Liver (tissue), 8 donors: ENCODE measurements at regions not wholly inside any gene's neighbourhood (a gene's known extent, or its start where the extent isn't known, plus 50 kb on each side); places are given as distances from the start of the nearest gene placed in this dataset.
"Not testable (repeated sequence)": the region's sequence is repeated elsewhere in the genome, so short reads cannot be mapped to it uniquely, and the experiment has no call there.

ENCODE experiments used
- DNase-seq: peaks from one replicate; pipeline ENCODE4 v3.0.0-alpha.2; 2017; ENCODE audit warnings: low spot score
- H3K27ac ChIP-seq, 2 donors: one replicate each; pipeline ENCODE4 v1.7.0; 2013; ENCODE audit warnings: inconsistent platforms in 2 of 2, low read length in 2 of 2, control low read depth in 1 of 2, low read depth in 1 of 2, mild to moderate bottlenecking in 1 of 2
- H3K27me3 ChIP-seq, 4 donors: one replicate each; pipeline versions ENCODE4 v1.6.1 to v1.7.0; 2013; ENCODE audit warnings: low read length in 3 of 4, inconsistent platforms in 1 of 4, mild to moderate bottlenecking in 1 of 4, moderate library complexity in 1 of 4; ENCODE audit not compliant: control insufficient read depth in 4 of 4, insufficient read depth in 4 of 4
- H3K36me3 ChIP-seq, 4 donors: one replicate each; pipeline versions ENCODE4 v1.6.1 to v1.7.0; 2013; ENCODE audit warnings: low read length in 3 of 4, mild to moderate bottlenecking in 3 of 4, low read depth in 1 of 4, moderate library complexity in 1 of 4; ENCODE audit not compliant: control insufficient read depth in 4 of 4, insufficient read depth in 3 of 4
- H3K4me1 ChIP-seq, 4 donors: one replicate each; pipeline versions ENCODE4 v1.6.1 to v1.7.0; 2013; ENCODE audit warnings: low read length in 3 of 4, mild to moderate bottlenecking in 3 of 4, moderate library complexity in 1 of 4; ENCODE audit not compliant: control insufficient read depth in 4 of 4, insufficient read depth in 4 of 4
- H3K4me3 ChIP-seq, 3 donors: one replicate each; pipeline versions ENCODE4 v1.6.1 to v1.7.0; 2013; ENCODE audit warnings: low read length in 3 of 3, control low read depth in 1 of 3, low read depth in 1 of 3, mild to moderate bottlenecking in 1 of 3
- H3K9ac ChIP-seq, 2 donors: one replicate each; pipeline ENCODE4 v1.7.0; 2013; ENCODE audit warnings: low read length in 2 of 2, mild to moderate bottlenecking in 2 of 2, moderate library complexity in 2 of 2, control low read depth in 1 of 2, low read depth in 1 of 2
- H3K9me3 ChIP-seq, 4 donors: one replicate each; pipeline versions ENCODE4 v1.6.1 to v1.7.0; 2013; ENCODE audit warnings: low read length in 3 of 4; ENCODE audit not compliant: control insufficient read depth in 4 of 4
- ATF3 ChIP-seq: IDR thresholded peaks from 2 replicates; pipeline ENCODE4 v1.6.1; 2016; ENCODE audit warnings: antibody characterized with exemption
- EGR1 ChIP-seq, 2 donors: IDR thresholded peaks; 2 replicates each; pipeline ENCODE4 v1.6.1; 2016 to 2018; ENCODE audit warnings: antibody characterized with exemption in 2 of 2, low read depth in 2 of 2
- FOXA1 ChIP-seq: IDR thresholded peaks from 2 replicates; pipeline ENCODE4 v1.6.1; 2016; ENCODE audit warnings: antibody characterized with exemption
- FOXA2 ChIP-seq: IDR thresholded peaks from 2 replicates; pipeline ENCODE4 v1.6.1; 2016; ENCODE audit warnings: antibody characterized with exemption
- HNF4A ChIP-seq, 2 donors: conservative IDR thresholded peaks; 2 replicates each; pipeline ENCODE4 v1.6.1; 2016; ENCODE audit warnings: antibody characterized with exemption in 2 of 2, mild to moderate bottlenecking in 2 of 2
- HNF4G ChIP-seq: IDR thresholded peaks from 2 replicates; pipeline ENCODE4 v1.6.1; 2016; ENCODE audit warnings: antibody characterized with exemption
- JUND ChIP-seq, 2 donors: IDR thresholded peaks; 2 replicates each; pipeline ENCODE4 v1.6.1; 2016; ENCODE audit warnings: antibody characterized with exemption in 2 of 2
- NR2F2 ChIP-seq: IDR thresholded peaks from 2 replicates; pipeline ENCODE4 v1.6.1; 2016; ENCODE audit warnings: antibody characterized with exemption
- RAD21 ChIP-seq, 2 donors: IDR thresholded peaks; 2 replicates each; pipeline ENCODE4 v1.6.1; 2016; ENCODE audit warnings: antibody characterized with exemption in 2 of 2, mild to moderate bottlenecking in 2 of 2
- REST ChIP-seq: IDR thresholded peaks from 2 replicates; pipeline ENCODE4 v1.6.1; 2016; ENCODE audit warnings: antibody characterized with exemption, mild to moderate bottlenecking
- RXRA ChIP-seq, 2 donors: IDR thresholded peaks; 2 replicates each; pipeline ENCODE4 v1.6.1; 2017 to 2018; ENCODE audit warnings: antibody characterized with exemption in 2 of 2, mild to moderate bottlenecking in 1 of 2
- SP1 ChIP-seq: IDR thresholded peaks from 2 replicates; pipeline ENCODE4 v1.6.1; 2018; ENCODE audit warnings: antibody characterized with exemption, mild to moderate bottlenecking
- TAF1 ChIP-seq: conservative IDR thresholded peaks from 2 replicates; pipeline ENCODE4 v1.6.1; 2016; ENCODE audit warnings: antibody characterized with exemption, mild to moderate bottlenecking
- YY1 ChIP-seq: IDR thresholded peaks from 2 replicates; pipeline ENCODE4 v1.6.1; 2016; ENCODE audit warnings: antibody characterized with exemption, mild to moderate bottlenecking
- WGBS: extraction: QIAGEN DNeasy Blood & Tissue Kit; methylation state at CpG from one replicate; pipeline ENCODE4 v1.1.7; 2013; 5-methylcytosine and 5-hydroxymethylcytosine counted together
- TF ChIP-seq, protein P1 (sequence below): IDR thresholded peaks from 2 replicates; pipeline ENCODE4 v1.6.1; 2016; ENCODE audit warnings: antibody characterized with exemption
- TF ChIP-seq, protein P2 (sequence below): fragments of 150-350 bp; IDR thresholded peaks from 2 replicates; pipeline ENCODE4 v1.5.1; 2017; ENCODE audit warnings: improper control_type of control experiment, low read depth, low read length; ENCODE audit not compliant: missing input control
- donor health status: healthy.
- donor health status: healthy.
- donor health status: healthy.
- donor health status: healthy.
- donor health status: healthy.

GRCh38 chr21:27026501-27026900 lies 59.6 kb upstream of the ADAMTS5 start:
- DNase-seq, result no peak
- no peaks in the 10 kb centered on the region for H3K4me1 ChIP-seq
- peaks cover 0 to 3% (median 0%) of the 10 kb centered on the region in 4 donors for H3K27me3 ChIP-seq
- no peak overlapping the region for H3K27ac ChIP-seq
- TF ChIP-seq SP1, result no peak
- TF ChIP-seq ATF3, result no peak
- TF ChIP-seq RXRA (IDR thresholded peaks at IDR 0.05), result no peak
- TF ChIP-seq FOXA1, result no peak
- no peak for TF ChIP-seq RAD21 (IDR thresholded peaks at IDR 0.05)
- TF ChIP-seq NR2F2, result no peak
- TF ChIP-seq REST, result no peak
- TF ChIP-seq, protein P1, sequence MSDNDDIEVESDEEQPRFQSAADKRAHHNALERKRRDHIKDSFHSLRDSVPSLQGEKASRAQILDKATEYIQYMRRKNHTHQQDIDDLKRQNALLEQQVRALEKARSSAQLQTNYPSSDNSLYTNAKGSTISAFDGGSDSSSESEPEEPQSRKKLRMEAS, result no peak
- TF ChIP-seq, protein P2, sequence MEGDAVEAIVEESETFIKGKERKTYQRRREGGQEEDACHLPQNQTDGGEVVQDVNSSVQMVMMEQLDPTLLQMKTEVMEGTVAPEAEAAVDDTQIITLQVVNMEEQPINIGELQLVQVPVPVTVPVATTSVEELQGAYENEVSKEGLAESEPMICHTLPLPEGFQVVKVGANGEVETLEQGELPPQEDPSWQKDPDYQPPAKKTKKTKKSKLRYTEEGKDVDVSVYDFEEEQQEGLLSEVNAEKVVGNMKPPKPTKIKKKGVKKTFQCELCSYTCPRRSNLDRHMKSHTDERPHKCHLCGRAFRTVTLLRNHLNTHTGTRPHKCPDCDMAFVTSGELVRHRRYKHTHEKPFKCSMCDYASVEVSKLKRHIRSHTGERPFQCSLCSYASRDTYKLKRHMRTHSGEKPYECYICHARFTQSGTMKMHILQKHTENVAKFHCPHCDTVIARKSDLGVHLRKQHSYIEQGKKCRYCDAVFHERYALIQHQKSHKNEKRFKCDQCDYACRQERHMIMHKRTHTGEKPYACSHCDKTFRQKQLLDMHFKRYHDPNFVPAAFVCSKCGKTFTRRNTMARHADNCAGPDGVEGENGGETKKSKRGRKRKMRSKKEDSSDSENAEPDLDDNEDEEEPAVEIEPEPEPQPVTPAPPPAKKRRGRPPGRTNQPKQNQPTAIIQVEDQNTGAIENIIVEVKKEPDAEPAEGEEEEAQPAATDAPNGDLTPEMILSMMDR, result no peak
- TF ChIP-seq TAF1, result no peak
- TF ChIP-seq EGR1 (IDR thresholded peaks at IDR 0.05; ENCODE audit: low read depth in 2 of 2), result no peak
- TF ChIP-seq YY1, result no peak
- H3K36me3 ChIP-seq, result no peaks in the 10 kb centered on the region
- 42% methylated on average over 1 of the region's 1 CpG for WGBS
- H3K9ac ChIP-seq, result no peak overlapping the region
- H3K9me3 ChIP-seq, result no peaks in the 10 kb centered on the region
- no peak overlapping the region for H3K4me3 ChIP-seq

GRCh38 chr21:27025708-27026107 lies 58.8 kb upstream of the ADAMTS5 start:
- 53% methylated on average over 10 of the region's 10 CpGs for WGBS
- H3K4me3 ChIP-seq, H3K36me3 ChIP-seq, H3K27ac ChIP-seq, DNase-seq, H3K9ac ChIP-seq, H3K9me3 ChIP-seq, H3K4me1 ChIP-seq, H3K27me3 ChIP-seq: not testable (repeated sequence)

- DNase-seq, result no peak
- no peak overlapping the region for H3K9ac ChIP-seq
- TF ChIP-seq RAD21 (IDR thresholded peaks at IDR 0.05) (no peak), FOXA2 (no peak), SP1 (no peak), NR2F2 (no peak), ATF3 (no peak), HNF4G (no peak), YY1 (no peak), RXRA (IDR thresholded peaks at IDR 0.05) (no peak), REST (no peak), TAF1 (no peak), JUND (IDR thresholded peaks at IDR 0.05) (no peak), HNF4A (conservative IDR thresholded peaks at IDR 0.05) (no peak)
- TF ChIP-seq, protein P2, result no peak
Measured at GRCh38 chr21:27024971-27025370, 58.1 kb upstream of the ADAMTS5 start.

More at GRCh38 chr21:27024971-27025370, 58.1 kb upstream of the ADAMTS5 start:
- H3K4me3 ChIP-seq, result no peak overlapping the region
- H3K27ac ChIP-seq, result no peak overlapping the region
- no peaks in the 10 kb centered on the region for H3K9me3 ChIP-seq
- no peaks in the 10 kb centered on the region for H3K4me1 ChIP-seq
- peaks cover 0 to 3% (median 0%) of the 10 kb centered on the region in 4 donors for H3K27me3 ChIP-seq
- WGBS, result 86% methylated on average over 1 of the region's 1 CpG
- H3K36me3 ChIP-seq, result no peaks in the 10 kb centered on the region
